HT-29 (cell line): ENCODE measurements at regions not wholly inside any gene's neighbourhood (a gene's known extent, or its start where the extent isn't known, plus 50 kb on each side); places are given as distances from the start of the nearest gene placed in this dataset.

Experiments used
- DNase-seq: peaks from one replicate; pipeline ENCODE4 v3.0.0-alpha.2; 2015; ENCODE audit warnings: low spot score

DNA sequence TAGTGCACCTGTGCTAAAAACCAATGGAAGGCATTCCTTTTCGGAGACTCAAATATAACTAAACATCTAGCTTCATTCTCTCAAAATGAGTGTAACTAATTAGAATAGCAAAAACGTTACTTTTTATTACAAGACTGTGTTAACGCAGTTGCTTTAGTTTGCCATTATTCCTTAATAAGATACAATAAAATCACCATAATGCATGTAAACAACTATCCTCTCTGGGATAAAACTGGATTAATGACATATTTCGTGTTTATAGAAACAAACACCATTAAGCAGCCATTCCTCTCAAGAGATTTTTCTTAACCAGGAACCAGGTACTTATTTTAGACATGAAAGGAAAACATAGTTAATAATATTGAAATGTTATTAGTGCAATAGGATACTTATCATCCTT lies 512.8 kb upstream of the B3GALT2 start:
- DNase-seq = no peak

DNA sequence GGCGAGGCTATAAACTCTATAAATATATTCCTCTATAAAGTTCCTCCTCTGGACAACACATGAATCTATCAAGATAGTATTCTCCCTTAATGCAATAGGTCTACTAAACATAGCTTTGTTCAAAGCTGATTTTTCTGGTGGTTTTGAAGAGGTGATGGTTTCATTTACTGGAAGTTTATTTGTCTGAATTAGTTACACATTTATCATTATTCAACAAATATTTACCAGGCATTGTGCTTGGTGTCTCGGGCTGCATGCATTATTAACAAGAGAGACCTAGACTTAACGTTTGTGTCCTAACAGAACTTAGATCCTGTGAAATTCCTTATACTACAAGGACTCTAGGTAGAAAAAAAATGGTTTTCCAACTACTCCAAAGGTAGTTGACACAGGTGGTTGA lies 511.4 kb upstream of the B3GALT2 start:
- DNase-seq = no peak

DNA sequence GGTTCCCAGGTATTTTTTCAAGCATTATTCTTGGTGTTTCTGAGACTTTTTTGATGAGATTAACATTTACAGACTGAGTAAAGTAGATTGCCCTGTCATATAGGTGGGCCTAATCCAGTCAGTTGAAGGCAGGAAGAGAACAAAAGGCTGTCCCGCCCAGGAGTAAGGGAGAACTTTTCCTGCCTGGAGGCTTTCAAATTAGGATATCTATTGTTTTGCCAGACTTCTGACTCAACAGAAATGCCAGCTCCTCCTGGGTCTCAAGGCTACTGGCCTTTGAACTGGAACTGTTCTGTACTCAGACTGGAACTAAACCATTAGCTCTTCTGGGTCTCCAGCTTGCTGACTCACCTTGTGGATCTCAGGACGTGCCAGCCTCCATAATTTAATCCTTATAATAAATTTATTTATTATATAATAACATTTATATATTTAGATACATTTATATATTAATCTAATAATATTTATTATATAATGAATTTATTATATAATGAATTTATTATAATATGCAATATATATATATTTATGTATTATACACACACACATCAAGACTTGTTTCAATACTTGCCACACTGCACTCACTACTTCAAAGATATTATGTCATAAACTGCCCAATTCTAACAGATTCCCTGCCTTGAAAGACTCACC lies 510.8 kb upstream of the B3GALT2 start:
- no peak for DNase-seq

DNA sequence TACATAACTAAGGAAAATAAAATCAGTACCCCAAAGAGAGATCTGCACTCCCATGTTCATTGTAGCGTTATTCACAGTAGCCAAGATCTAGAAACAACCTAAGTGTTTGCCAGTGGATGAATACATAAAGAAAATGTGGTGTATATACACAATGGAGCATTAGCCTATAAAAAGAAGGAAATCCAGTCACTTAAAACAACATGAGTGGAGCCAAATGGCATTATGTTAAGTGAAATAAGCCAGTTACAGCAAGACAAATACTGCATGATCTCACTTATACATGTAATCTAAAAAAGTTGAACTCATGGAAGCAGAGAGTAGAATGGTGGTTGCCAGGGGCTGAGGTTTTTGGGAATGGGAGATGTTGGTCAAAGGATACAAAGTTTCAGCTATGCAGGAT lies 508.3 kb upstream of the B3GALT2 start:
- no peak for DNase-seq

DNA sequence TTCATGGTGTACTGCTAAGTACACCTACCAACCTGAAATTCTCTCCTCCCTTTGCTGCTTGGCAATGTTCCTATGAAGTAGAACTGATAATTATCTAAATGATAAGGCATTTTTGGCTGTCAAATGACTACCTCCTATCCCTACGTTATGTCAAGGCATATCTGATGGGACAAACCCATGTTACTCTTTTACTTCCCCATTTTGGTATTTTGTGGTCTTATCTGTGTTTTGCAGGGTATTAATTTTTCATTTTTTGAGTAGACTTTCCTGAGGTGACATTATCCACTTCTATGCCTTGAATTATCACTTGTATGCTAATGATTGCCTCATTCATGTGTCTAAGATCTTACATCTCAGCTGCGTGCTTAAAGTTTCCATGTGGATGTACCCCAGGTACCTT lies 499.6 kb upstream of the B3GALT2 start:
- no peak for DNase-seq

DNA sequence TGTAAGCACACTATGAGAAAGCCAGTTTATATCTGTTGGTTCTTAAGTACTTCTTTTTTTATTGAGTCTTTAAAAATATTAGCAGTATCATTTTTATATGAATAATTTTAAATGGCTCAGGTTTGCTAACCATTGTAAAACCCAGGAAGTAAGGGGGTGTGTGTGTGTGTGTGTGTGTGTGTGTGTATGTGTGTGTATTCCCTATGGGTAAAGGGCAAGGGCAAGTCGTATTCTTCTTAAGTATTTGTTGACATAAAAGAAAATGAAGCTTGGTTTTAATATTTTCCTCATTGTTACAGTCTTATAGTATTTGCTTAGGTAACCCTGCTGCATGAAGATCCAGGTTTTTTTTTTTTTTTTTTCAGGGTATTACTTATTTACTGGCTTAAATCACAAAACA lies 495.0 kb upstream of the B3GALT2 start:
- no peak for DNase-seq

DNA sequence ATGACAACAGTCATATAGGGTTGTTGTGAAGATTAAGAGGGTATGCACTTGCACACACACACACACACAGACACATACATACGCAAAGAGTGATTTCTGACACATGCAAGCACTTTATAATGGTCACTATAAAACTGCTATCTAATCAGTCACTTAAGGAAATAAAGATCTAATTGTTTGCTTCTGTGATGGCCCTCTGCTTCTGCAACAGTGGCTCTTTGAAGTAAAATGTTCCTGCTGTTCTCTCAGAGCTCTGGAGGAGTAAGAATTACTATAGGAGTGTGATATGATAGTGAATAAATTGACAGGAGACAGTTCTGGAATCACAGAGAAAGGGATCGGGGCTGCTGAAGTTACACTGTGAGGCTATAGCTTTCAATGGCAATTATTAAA lies 494.5 kb upstream of the B3GALT2 start:
- DNase-seq = no peak

DNA sequence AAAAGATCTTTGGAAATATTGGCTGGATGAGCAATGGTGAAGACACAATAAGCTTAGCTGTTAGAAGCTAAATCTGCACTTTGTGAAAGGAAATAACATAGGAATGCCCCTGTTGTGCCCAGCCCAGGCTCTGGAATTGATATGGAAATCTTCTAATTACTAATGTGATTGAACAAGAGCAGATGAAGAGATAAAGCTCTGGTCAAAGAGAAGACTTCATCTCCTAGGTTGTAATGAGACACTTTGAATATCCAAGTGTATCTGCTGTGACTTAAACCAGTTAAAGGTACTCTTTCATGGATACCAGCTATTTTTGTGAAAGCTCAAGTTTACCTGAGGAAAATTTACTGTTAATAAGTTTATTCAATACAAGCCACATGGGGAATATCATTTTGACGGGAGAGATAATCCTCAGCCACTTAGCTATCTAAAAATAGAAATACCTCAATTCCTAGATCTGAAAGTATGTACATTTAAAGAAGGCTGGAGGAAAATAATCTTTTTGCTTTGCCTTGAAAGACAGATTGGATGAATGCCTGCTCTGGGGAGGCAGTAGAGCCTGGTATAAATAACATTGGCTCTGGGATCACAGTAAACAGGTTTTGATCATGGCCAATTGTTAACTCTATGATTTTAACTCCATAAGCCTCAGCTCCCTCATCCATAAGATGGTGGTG lies 494.0 kb upstream of the B3GALT2 start:
- DNase-seq = no peak

DNA sequence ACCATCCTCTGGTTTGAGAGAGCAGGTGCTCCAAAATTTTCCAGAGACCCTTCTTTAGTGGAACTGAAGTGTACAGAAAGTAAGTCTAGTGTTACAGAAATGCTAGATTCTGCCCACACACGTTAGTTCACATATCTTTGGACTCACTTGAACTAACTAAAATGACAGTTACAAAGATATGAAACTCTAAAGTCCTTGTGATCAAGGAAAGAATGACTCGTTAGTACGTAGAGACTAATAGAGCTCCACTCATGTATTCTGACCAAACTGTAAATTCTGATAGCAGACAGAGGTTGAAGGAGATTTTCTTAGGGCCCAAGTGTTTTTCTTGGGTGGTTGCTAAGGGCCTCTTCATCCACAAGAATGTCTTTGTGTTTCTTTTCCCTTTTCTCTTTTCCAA lies 491.5 kb upstream of the B3GALT2 start:
- DNase-seq = no peak

DNA sequence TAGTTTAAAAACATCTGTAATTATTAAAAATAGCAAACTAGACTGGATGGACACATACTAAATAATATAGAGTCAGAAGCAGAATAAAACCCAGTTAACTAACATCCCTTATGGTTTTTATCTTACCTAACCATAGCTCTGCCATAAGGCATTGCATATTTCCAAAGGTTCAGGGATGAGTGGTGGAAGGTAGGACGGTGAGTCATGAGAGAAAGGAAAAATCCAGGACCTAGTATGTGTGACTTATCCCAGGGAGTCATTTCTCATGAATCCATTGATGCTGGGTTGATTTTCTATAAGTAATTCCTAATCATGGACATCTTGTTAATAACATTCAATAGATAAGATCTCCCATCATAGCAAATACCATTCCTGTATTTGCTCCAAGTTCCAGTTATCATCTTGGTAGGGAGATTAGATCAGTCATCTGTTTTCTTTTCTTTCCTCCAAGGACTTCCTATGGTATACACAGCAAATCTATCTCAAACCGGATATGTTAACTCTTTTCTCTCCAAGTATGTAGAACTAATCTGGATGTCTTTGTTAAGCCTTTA lies 490.7 kb upstream of the B3GALT2 start:
- DNase-seq = no peak

DNA sequence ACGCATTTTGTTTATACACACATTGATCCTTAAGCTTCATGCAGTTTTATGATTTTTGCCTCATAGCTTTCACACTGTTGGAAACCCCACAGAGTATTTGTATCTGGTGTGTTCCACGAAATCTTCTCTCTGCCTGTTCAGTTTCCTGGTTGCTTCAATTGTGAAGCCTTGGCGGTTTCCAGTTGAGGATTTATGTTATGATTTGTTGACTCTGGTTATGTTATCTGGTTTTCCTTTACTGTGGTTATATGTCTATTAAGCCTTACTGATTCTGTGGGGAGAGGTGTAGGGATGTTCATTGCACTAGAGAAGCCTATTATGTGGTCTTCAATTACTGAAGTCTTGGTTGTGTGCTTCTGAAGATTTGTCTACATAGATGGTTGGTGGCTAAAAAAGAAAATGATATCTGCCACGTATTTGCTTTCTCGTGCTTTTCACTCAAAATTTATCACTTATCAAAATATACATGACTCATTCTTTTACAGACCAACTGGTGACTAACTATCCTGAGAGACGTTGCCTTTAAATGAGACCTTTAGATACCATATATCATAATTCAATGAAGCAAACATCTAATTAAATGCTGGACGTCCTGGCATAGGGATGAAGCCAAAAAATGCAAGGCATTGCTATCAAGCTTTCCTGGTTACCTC lies 488.0 kb upstream of the B3GALT2 start:
- DNase-seq = peak; percentile 26

DNA sequence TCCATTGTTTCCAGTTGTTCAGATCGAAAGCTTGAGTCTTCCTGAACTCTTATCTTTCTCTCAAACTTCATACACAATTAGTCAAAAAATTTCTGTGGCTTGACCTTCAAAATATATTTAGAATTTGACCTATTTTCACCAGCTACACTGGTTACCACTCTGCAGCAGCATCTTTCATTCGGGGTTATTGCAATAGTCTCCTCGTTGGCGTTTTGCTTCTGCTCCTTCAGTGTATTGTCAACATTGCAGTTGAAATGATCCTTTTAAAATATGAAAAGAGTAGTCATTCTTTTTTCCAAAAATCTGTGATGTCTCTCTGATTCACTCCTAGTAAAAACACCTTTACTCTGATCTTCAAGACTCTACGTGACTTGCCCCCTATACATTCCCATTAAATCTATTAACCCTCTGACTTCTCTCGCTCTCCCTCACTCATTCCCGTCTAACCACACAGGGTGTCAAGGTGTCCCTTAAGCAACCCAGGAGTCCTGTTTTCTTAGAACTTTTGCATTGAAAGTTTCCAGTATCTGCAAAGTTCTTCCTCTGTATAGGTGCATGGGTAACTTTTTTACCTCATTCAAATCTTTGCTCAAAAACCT lies 480.2 kb upstream of the B3GALT2 start:
- no peak for DNase-seq

DNA sequence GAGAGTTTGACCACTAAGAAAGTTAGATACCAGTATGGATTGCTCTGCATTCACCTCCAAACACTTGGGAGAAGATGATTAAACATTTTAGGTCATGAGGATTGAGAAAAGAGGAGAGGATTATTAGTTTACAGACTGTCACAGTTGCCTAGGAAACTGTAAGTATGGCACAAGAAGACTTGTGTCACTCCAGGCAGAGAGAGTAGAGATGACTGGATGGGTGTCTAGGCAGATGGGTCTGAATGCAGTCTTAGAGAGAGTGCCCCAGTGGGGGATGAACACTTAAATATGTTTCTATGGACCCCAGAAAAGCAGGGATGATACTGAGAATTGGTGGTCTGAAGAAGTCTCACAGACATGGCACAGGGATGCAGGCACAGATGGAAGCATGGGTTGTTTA lies 477.6 kb upstream of the B3GALT2 start:
- DNase-seq = no peak

DNA sequence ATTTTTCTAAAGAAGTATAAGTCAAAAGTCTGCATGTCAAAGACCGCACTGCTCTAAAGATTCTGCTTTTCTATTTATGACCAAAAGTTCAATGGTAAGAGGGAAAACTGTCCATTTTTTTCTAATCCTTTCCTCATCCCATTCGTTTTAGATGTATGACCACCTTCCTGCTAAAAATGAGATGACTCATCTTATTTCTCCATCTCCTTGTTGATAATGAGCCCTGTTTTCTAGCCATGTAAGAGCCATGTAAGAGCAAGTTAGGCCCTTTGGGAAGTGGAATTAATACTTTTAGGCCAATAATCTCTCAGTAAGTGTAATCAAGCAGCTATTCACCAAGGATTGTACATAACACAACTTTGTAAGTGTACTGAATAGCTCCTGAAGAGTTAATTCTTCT lies 475.6 kb upstream of the B3GALT2 start:
- DNase-seq = no peak

DNA sequence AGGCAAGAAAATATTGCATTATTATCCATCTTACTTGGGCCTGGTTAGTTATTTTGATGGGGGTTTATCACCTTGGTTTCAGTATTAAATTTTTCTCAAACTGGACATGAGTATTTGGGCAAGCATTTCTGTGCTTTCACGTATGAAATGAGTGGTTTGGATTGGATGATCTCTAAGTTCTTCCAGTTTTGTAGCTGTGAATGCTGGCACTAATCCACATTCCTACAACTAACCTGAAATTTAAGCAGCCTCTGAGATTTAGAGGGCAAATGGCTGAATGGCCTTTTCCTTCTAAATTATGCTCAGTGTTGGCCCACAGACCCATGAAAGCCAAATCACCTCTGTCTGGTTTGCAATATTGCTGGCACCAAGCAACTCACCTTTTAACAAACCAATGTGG lies 475.0 kb upstream of the B3GALT2 start:
- no peak for DNase-seq

DNA sequence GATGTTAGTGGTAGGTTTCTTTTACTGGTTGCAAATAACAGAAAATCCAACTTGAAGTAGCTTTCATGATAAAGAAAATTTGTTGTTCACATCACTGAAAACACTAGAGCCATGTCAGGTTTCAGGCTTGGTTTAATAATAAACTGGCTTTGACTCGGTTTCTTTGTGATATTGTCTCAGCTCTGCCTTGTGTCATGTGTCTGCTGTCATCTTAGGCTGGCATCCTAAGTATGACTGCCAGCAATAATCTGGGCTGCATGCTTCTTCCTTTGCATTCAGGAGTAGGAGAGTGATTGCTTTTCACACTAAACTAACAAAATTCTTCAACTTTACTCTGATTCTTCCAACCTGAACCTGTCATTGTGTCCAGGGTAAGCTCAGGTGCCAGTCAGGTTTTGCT lies 474.0 kb upstream of the B3GALT2 start:
- DNase-seq = no peak

DNA sequence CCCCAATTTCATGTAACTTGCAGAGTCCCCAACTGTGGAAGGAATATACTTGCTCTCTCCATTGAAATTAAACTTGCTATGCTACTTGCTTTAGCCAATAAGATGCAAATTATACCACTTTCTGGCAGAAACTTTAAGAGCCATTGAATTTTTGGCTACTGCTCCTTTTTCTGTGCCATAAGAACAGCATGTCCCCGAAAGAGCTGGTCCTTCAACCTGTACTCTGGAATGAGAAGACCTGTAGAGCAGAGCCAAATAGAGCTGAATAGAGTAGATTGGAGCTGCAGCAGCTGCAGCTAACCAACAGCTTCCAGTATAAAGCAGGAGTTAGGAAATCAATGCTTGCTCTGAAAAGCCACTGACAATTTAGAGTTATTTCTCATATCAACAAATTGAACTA lies 472.3 kb upstream of the B3GALT2 start:
- no peak for DNase-seq

DNA sequence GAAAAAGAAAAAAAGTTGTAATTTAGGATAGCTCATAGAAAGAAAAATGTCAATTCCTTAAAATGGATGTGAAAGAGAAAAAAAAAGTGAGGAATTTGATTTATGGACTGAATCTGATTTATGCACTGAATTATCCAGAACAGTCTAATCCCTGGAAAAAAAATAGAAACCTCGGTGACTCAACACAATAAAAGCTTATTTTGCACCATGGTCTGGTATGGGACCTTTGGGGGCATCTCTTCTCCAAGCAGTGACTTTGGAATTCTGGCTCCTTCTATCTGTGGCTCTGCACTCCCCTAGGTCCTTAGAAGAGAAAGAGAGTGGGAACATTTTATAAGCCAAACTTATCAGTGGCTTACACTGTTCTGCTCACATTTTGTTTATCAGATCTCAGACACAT lies 471.7 kb upstream of the B3GALT2 start:
- no peak for DNase-seq

DNA sequence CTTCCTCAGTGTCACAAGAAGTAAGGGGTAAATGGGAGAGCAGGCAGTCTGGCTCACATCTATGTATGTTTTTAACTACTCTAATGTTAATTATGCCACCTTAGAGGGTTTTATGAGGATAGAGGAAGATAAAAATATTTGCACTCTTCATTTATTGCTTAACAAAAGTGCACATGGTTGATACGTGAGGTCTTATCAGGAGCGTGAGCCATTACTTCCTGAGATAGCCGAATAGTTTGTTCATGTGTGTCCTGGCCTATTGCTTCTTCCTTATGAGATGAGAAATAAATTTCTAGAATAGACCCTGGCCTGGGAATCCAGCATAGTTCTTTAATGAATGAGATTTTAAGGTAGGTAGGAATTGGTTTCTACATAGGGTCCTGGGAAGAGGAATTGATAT lies 471.1 kb upstream of the B3GALT2 start:
- no peak for DNase-seq

DNA sequence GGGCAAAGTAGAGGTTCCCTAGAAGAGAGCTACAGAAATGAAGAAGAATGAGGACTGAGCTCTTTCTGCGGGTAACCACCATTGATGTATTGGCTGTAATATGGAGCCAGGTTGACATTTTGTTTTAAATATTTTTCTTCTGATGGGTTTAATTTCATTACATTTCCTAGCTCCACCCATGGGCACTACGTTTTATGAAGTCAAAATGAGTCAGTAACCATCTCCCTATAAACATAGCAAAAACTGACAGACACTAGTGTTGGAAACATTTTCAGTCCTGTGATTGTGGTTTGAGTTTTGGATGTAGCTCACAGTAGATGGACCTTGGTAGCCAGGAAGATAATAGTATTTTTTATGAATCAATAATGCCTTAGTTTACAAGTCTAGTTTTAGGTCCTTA lies 470.4 kb upstream of the B3GALT2 start:
- no peak for DNase-seq

DNA sequence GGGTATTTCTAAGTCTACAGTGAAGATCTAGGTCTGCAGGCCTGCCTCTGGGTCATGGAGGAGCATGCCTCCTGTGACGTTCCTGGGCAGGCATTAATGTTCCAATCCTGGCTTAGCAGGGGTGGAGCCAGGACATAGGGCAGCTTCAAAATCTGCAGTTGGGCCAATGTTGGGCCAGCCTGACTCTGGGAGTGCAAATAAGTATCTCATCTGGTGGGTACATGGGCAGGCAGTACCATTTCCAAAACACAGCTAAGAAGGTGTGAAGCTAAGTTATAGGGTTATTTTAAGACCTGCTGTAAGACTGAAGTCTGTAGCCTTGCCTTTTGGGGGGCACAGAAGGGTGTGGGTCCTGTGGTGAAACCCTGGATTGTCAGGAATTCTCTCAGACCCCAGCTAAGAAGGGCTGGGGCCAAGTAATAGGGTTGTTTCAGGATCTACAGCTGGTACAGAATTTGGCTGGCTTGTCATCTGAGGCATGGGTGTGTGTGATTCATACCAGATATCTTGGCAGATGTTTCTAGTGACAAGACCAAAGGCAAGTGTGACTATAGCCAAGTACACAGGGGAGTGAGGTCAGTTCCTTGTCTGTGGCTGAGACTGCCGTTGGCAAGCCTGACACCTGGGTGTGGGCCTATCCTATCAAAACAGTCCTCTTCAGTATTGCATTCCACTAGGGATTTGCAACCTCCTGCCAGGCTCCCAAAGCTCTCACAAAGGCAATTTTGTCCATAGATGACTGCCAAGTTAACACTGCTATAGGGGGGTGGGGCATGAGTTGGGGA lies 468.7 kb upstream of the B3GALT2 start:
- DNase-seq = no peak

DNA sequence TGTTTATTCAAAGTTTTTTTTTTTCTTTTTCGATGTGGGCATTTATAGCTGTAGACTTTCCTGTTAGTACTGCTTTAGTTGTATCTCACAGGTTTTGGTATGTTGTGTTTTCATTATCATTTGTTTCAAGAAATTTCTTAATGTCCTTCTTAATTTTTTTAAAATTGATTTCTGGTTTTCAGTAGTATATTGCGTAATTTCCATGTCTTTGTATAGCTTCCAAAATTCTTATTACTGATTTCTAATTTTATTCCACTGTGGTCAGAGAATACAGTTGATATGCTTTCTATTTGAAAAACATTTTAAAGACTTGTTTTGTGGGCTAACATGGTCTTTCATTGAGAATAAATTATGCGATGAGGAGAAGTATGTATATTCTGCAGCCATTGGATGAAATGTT lies 463.2 kb upstream of the B3GALT2 start:
- no peak for DNase-seq
